IgD-negative memory B cell (primary cell): ENCODE measurements at regions not wholly inside any gene's neighbourhood (a gene's known extent, or its start where the extent isn't known, plus 50 kb on each side); places are given as distances from the start of the nearest gene placed in this dataset.
"Not testable (repeated sequence)": the region's sequence is repeated elsewhere in the genome, so short reads cannot be mapped to it uniquely, and the experiment has no call there.

ENCODE experiments used
- H3K27ac Mint-ChIP-seq, 3 donors: one replicate each; pipeline ENCODE4 v1.8.0; 2020 to 2022; ENCODE audit warnings: mild to moderate bottlenecking in 3 of 3, mixed read lengths in 3 of 3, moderate library complexity in 1 of 3
- H3K27me3 Mint-ChIP-seq: one replicate; pipeline ENCODE4 v1.8.0; 2021; ENCODE audit warnings: mixed read lengths
- H3K36me3 Mint-ChIP-seq: one replicate; pipeline ENCODE4 v1.8.0; 2020; ENCODE audit warnings: mild to moderate bottlenecking, mixed read lengths
- H3K4me1 Mint-ChIP-seq, 3 donors: one replicate each; pipeline ENCODE4 v1.8.0; 2020 to 2022; ENCODE audit warnings: mixed read lengths in 3 of 3, mild to moderate bottlenecking in 1 of 3
- H3K4me3 Mint-ChIP-seq, 4 donors: one replicate each; pipeline ENCODE4 v1.8.0; 2020 to 2022; ENCODE audit warnings: mild to moderate bottlenecking in 4 of 4, mixed read lengths in 4 of 4, moderate library complexity in 3 of 4
- H3K9me3 Mint-ChIP-seq, 3 donors: one replicate each; pipeline ENCODE4 v1.8.0; 2020 to 2021; ENCODE audit warnings: mixed read lengths in 3 of 3, mild to moderate bottlenecking in 1 of 3

- Mint-ChIP-seq H3K27ac (no peak overlapping the region), H3K4me3 (no peak overlapping the region), H3K9me3 (no peaks in the 10 kb centered on the region), H3K36me3 (peaks cover 5% of the 10 kb centered on the region), H3K27me3 (no peaks in the 10 kb centered on the region), H3K4me1 (peaks cover 0 to 4% (median 2%) of the 10 kb centered on the region in 3 donors)
Observed at GRCh38 chr12:116370004-116370404, 92.5 kb upstream of the MED13L start.

- Mint-ChIP-seq H3K9me3 (no peaks in the 10 kb centered on the region), H3K36me3 (peaks cover 3% of the 10 kb centered on the region), H3K27me3 (no peaks in the 10 kb centered on the region), H3K4me3 (no peak overlapping the region), H3K27ac (no peak overlapping the region), H3K4me1 (peaks cover 0 to 2% (median 0%) of the 10 kb centered on the region in 3 donors)
Observed at GRCh38 chr12:116370886-116371580, 93.5 kb upstream of the MED13L start.

GRCh38 chr12:116372815-116373214, 95.3 kb upstream of the MED13L start:
- no peaks in the 10 kb centered on the region for H3K9me3 Mint-ChIP-seq
- no peak overlapping the region for H3K4me3 Mint-ChIP-seq
- peaks cover 0 to 2% (median 0%) of the 10 kb centered on the region in 3 donors for H3K4me1 Mint-ChIP-seq
- H3K36me3 Mint-ChIP-seq = peaks cover 3% of the 10 kb centered on the region
- no peaks in the 10 kb centered on the region for H3K27me3 Mint-ChIP-seq
- H3K27ac Mint-ChIP-seq = no peak overlapping the region

GRCh38 chr12:116373572-116374206, 96.2 kb upstream of the MED13L start:
- Mint-ChIP-seq H3K4me1 (no peaks in the 10 kb centered on the region), H3K27ac (no peak overlapping the region), H3K27me3 (no peaks in the 10 kb centered on the region), H3K9me3 (no peaks in the 10 kb centered on the region), H3K36me3 (peaks cover 1% of the 10 kb centered on the region), H3K4me3 (no peak overlapping the region)

GRCh38 chr12:116374207-116374606, 96.7 kb upstream of the MED13L start:
- Mint-ChIP-seq H3K36me3 (no peaks in the 10 kb centered on the region), H3K4me1 (no peaks in the 10 kb centered on the region), H3K9me3 (no peaks in the 10 kb centered on the region), H3K4me3 (no peak overlapping the region), H3K27me3 (no peaks in the 10 kb centered on the region), H3K27ac (no peak overlapping the region)

- Mint-ChIP-seq H3K36me3 (no peaks in the 10 kb centered on the region), H3K27ac (no peak overlapping the region), H3K27me3 (peaks cover 1% of the 10 kb centered on the region), H3K4me1 (no peaks in the 10 kb centered on the region), H3K4me3 (no peak overlapping the region), H3K9me3 (no peaks in the 10 kb centered on the region)
Observed at GRCh38 chr12:116375278-116375842, 97.9 kb upstream of the MED13L start.

- Mint-ChIP-seq H3K27ac (no peak overlapping the region), H3K36me3 (no peaks in the 10 kb centered on the region), H3K4me1 (no peaks in the 10 kb centered on the region), H3K27me3 (peaks cover 1% of the 10 kb centered on the region), H3K4me3 (no peak overlapping the region), H3K9me3 (no peaks in the 10 kb centered on the region)
Observed at GRCh38 chr12:116376354-116377193, 99.1 kb upstream of the MED13L start.

GRCh38 chr12:116377194-116377571, 99.7 kb upstream of the MED13L start:
- H3K4me1 Mint-ChIP-seq, H3K27me3 Mint-ChIP-seq, H3K9me3 Mint-ChIP-seq, H3K36me3 Mint-ChIP-seq, H3K4me3 Mint-ChIP-seq: not testable (repeated sequence)
- H3K27ac Mint-ChIP-seq = peak overlapping the region in 1 of 3 donors; percentile 52

- Mint-ChIP-seq H3K4me3 (no peak overlapping the region), H3K27me3 (peaks cover 1% of the 10 kb centered on the region), H3K27ac (peak overlapping the region in 1 of 3 donors; percentile 52), H3K9me3 (peaks cover 0 to 2% (median 0%) of the 10 kb centered on the region in 3 donors), H3K36me3 (peaks cover 2% of the 10 kb centered on the region), H3K4me1 (peaks cover 0 to under 1% (median 0%) of the 10 kb centered on the region in 3 donors)
Observed at GRCh38 chr12:116378002-116378401, 100.5 kb upstream of the MED13L start.

- peaks cover 3 to 7% (median 6%) of the 10 kb centered on the region in 3 donors for H3K4me1 Mint-ChIP-seq
- no peak overlapping the region for H3K27ac Mint-ChIP-seq
- peaks cover 0 to 2% (median 0%) of the 10 kb centered on the region in 3 donors for H3K9me3 Mint-ChIP-seq
- no peak overlapping the region for H3K4me3 Mint-ChIP-seq
- H3K27me3 Mint-ChIP-seq = peaks cover 1% of the 10 kb centered on the region
- H3K36me3 Mint-ChIP-seq = peaks cover 2% of the 10 kb centered on the region
Observed at GRCh38 chr12:116380108-116380507, 102.6 kb upstream of the MED13L start.

GRCh38 chr12:116380740-116381139, 103.2 kb upstream of the MED13L start:
- not testable (repeated sequence) for H3K27ac Mint-ChIP-seq, H3K36me3 Mint-ChIP-seq, H3K4me1 Mint-ChIP-seq, H3K27me3 Mint-ChIP-seq, H3K9me3 Mint-ChIP-seq, H3K4me3 Mint-ChIP-seq

- H3K9me3 Mint-ChIP-seq = peaks cover 0 to 2% (median 0%) of the 10 kb centered on the region in 3 donors
- H3K27me3 Mint-ChIP-seq = peaks cover 1% of the 10 kb centered on the region
- no peak overlapping the region for H3K4me3 Mint-ChIP-seq
- H3K27ac Mint-ChIP-seq = no peak overlapping the region
- H3K36me3 Mint-ChIP-seq = peaks cover 2% of the 10 kb centered on the region
- peaks cover 4 to 8% (median 7%) of the 10 kb centered on the region in 3 donors for H3K4me1 Mint-ChIP-seq
Observed at GRCh38 chr12:116381240-116381743, 103.8 kb upstream of the MED13L start.

GRCh38 chr12:116381744-116382685, 104.5 kb upstream of the MED13L start:
- peaks cover 4 to 8% (median 7%) of the 10 kb centered on the region in 3 donors for H3K4me1 Mint-ChIP-seq
- H3K27me3 Mint-ChIP-seq = peaks cover 1% of the 10 kb centered on the region
- no peak overlapping the region for H3K4me3 Mint-ChIP-seq
- H3K9me3 Mint-ChIP-seq = peaks cover 0 to 2% (median 0%) of the 10 kb centered on the region in 3 donors
- H3K36me3 Mint-ChIP-seq = peaks cover 2% of the 10 kb centered on the region
- H3K27ac Mint-ChIP-seq = peak overlapping the region in 1 of 3 donors; percentile 28
